ENCODE measurements at regions not wholly inside any gene's neighbourhood (a gene's known extent, or its start where the extent isn't known, plus 50 kb on each side); places are given as distances from the start of the nearest gene placed in this dataset.

GRCh38 chr18:46252759-46253158, 148.6 kb downstream of the HAUS1 start:
- H3K27ac Mint-ChIP-seq, result peak overlapping the region; percentile 13
- H3K4me1 Mint-ChIP-seq, result peaks cover 39% of the 10 kb centered on the region
- TF ChIP-seq CTCF (IDR thresholded peaks at IDR 0.05; ENCODE audit: unreplicated experiment), result no peak
- H3K27me3 Mint-ChIP-seq (ENCODE audit: low read depth), result no peaks in the 10 kb centered on the region
- DNase-seq (ENCODE audit: low spot score in 2 of 2, unreplicated experiment in 2 of 2), result no peak
- H3K9me3 Mint-ChIP-seq, result no peaks in the 10 kb centered on the region
- peaks cover 8% of the 10 kb centered on the region for H3K36me3 Mint-ChIP-seq
- H3K4me3 Mint-ChIP-seq, result no peak overlapping the region

GRCh38 chr18:46253498-46253897, 149.3 kb downstream of the HAUS1 start:
- H3K4me1 Mint-ChIP-seq, result peaks cover 39% of the 10 kb centered on the region
- H3K27me3 Mint-ChIP-seq (ENCODE audit: low read depth), result no peaks in the 10 kb centered on the region
- H3K4me3 Mint-ChIP-seq, result no peak overlapping the region
- no peak for DNase-seq (ENCODE audit: low spot score in 2 of 2, unreplicated experiment in 2 of 2)
- peak overlapping the region; percentile 13 for H3K27ac Mint-ChIP-seq
- H3K9me3 Mint-ChIP-seq, result no peaks in the 10 kb centered on the region
- no peak for TF ChIP-seq CTCF (IDR thresholded peaks at IDR 0.05; ENCODE audit: unreplicated experiment)
- peaks cover 8% of the 10 kb centered on the region for H3K36me3 Mint-ChIP-seq

- no peak overlapping the region for H3K4me3 Mint-ChIP-seq
- no peaks in the 10 kb centered on the region for H3K9me3 Mint-ChIP-seq
- no peak for DNase-seq (ENCODE audit: low spot score in 2 of 2, unreplicated experiment in 2 of 2)
- H3K4me1 Mint-ChIP-seq, result peaks cover 25% of the 10 kb centered on the region
- H3K27ac Mint-ChIP-seq, result no peak overlapping the region
- H3K36me3 Mint-ChIP-seq, result peaks cover 8% of the 10 kb centered on the region
- no peak for TF ChIP-seq CTCF (IDR thresholded peaks at IDR 0.05; ENCODE audit: unreplicated experiment)
- H3K27me3 Mint-ChIP-seq (ENCODE audit: low read depth), result no peaks in the 10 kb centered on the region
Observed at GRCh38 chr18:46256078-46256477, 151.9 kb downstream of the HAUS1 start.

GRCh38 chr18:46257366-46257765, 153.2 kb downstream of the HAUS1 start:
- TF ChIP-seq CTCF (IDR thresholded peaks at IDR 0.05; ENCODE audit: unreplicated experiment), result no peak
- Mint-ChIP-seq H3K4me3 (no peak overlapping the region), H3K36me3 (peaks cover 8% of the 10 kb centered on the region), H3K4me1 (peaks cover 24% of the 10 kb centered on the region), H3K27me3 (ENCODE audit: low read depth) (no peaks in the 10 kb centered on the region), H3K9me3 (no peaks in the 10 kb centered on the region), H3K27ac (no peak overlapping the region)
- no peak for DNase-seq (ENCODE audit: low spot score in 2 of 2, unreplicated experiment in 2 of 2)

- H3K9me3 Mint-ChIP-seq, result no peaks in the 10 kb centered on the region
- H3K4me1 Mint-ChIP-seq, result peaks cover 26% of the 10 kb centered on the region
- H3K4me3 Mint-ChIP-seq, result no peak overlapping the region
- H3K27ac Mint-ChIP-seq, result peak overlapping the region; percentile 11
- peaks cover 14% of the 10 kb centered on the region for H3K36me3 Mint-ChIP-seq
- H3K27me3 Mint-ChIP-seq (ENCODE audit: low read depth), result no peaks in the 10 kb centered on the region
- no peak for DNase-seq (ENCODE audit: low spot score in 2 of 2, unreplicated experiment in 2 of 2)
- no peak for TF ChIP-seq CTCF (IDR thresholded peaks at IDR 0.05; ENCODE audit: unreplicated experiment)
Observed at GRCh38 chr18:46260016-46260878, 156.1 kb downstream of the HAUS1 start.
